Neural cell (in vitro differentiated cells): ENCODE measurements at regions not wholly inside any gene's neighbourhood (a gene's known extent, or its start where the extent isn't known, plus 50 kb on each side); places are given as distances from the start of the nearest gene placed in this dataset.

Experiments
- H2AFZ ChIP-seq: fragments of 200-600, 300-800 bp; sonication (generic), shearing (Covaris generic); 2 replicates; pipeline ENCODE4 v1.6.0; 2014; ENCODE audit warnings: low read depth, mild to moderate bottlenecking, antibody characterized with exemption, low read length, moderate library complexity
- H3F3A ChIP-seq: fragments of 200-600 bp; shearing (Covaris generic); 2 replicates; pipeline ENCODE4 v1.6.1; 2016; ENCODE audit warnings: mild to moderate bottlenecking, moderate library complexity, mixed read lengths, antibody characterized with exemption, low read length; ENCODE audit not compliant: insufficient read depth, poor library complexity, severe bottlenecking
- H3K27ac ChIP-seq: fragments of 200-600, 300-800 bp; sonication (generic), shearing (Covaris generic); 2 replicates; pipeline ENCODE4 v1.5.1; 2014; ENCODE audit warnings: mild to moderate bottlenecking, low read length, moderate library complexity
- H3K27me3 ChIP-seq: fragments of 300-800, 200-600 bp; sonication (generic), shearing (Covaris generic); 2 replicates; pipeline ENCODE4 v1.6.0; 2014; ENCODE audit warnings: mild to moderate bottlenecking, low read depth, low read length, moderate library complexity; ENCODE audit not compliant: insufficient read depth
- H3K36me3 ChIP-seq: fragments of 300-800, 200-600 bp; sonication (generic), shearing (Covaris generic); 2 replicates; pipeline ENCODE4 v1.5.1; 2014; ENCODE audit warnings: mild to moderate bottlenecking, antibody characterized with exemption, low read length, moderate library complexity; ENCODE audit not compliant: insufficient read depth
- H3K4me2 ChIP-seq: fragments of 300-800, 200-600 bp; sonication (generic), shearing (Covaris generic); 2 replicates; pipeline ENCODE4 v1.6.0; 2014; ENCODE audit warnings: mild to moderate bottlenecking, low read length
- H3K4me3 ChIP-seq: fragments of 300-800, 200-600 bp; sonication (generic), shearing (Covaris generic); 2 replicates; pipeline ENCODE4 v1.5.1; 2014; ENCODE audit warnings: mild to moderate bottlenecking, low read length, moderate library complexity
- H3K79me2 ChIP-seq: fragments of 200-600 bp; shearing (Covaris generic); replicated peaks from 2 replicates; pipeline ENCODE4 v1.6.0; 2014; ENCODE audit warnings: mild to moderate bottlenecking, low read length, moderate library complexity; ENCODE audit not compliant: insufficient read depth
- H3K9ac ChIP-seq: fragments of 300-800, 200-600 bp; sonication (generic), shearing (Covaris generic); 2 replicates; pipeline ENCODE4 v1.6.1; 2016; ENCODE audit warnings: mild to moderate bottlenecking, low read length, mixed read lengths
- H3K9me2 ChIP-seq: fragments of 200-600 bp; shearing (Covaris generic); 2 replicates; pipeline ENCODE4 v1.6.1; 2016; ENCODE audit warnings: mild to moderate bottlenecking, low read length, mixed read lengths; ENCODE audit not compliant: insufficient read depth
- H3K9me3 ChIP-seq: fragments of 200-600, 300-800 bp; sonication (generic), shearing (Covaris generic); 2 replicates; pipeline ENCODE4 v1.6.1; 2016; ENCODE audit warnings: mild to moderate bottlenecking, mixed run types, low read length, moderate library complexity, mixed read lengths
- H4K20me1 ChIP-seq: fragments of 200-600 bp; shearing (Covaris generic); 2 replicates; pipeline ENCODE4 v1.6.1; 2016; ENCODE audit warnings: mild to moderate bottlenecking, mixed run types; ENCODE audit not compliant: insufficient read depth
- CTCF ChIP-seq: fragments of 450-650 bp; IDR thresholded peaks from 2 replicates; pipeline ENCODE4 v1.5.1; 2014; ENCODE audit warnings: antibody characterized with exemption, mild to moderate bottlenecking, moderate library complexity; ENCODE audit not compliant: poor library complexity, severe bottlenecking
- EP300 ChIP-seq: fragments of 450-650 bp; conservative IDR thresholded peaks from 2 replicates; pipeline ENCODE4 v1.6.1; 2014; ENCODE audit warnings: antibody characterized with exemption, mild to moderate bottlenecking, moderate library complexity; ENCODE audit not compliant: poor library complexity, severe bottlenecking
- EZH2 ChIP-seq: fragments of 200-600, 300-800 bp; shearing (Covaris generic), sonication (generic); IDR thresholded peaks from 2 replicates; pipeline ENCODE4 v1.6.1; 2014; ENCODE audit warnings: antibody characterized with exemption, low read length, borderline replicate concordance, mild to moderate bottlenecking; ENCODE audit not compliant: insufficient read depth, poor library complexity, severe bottlenecking
- MXI1 ChIP-seq: fragments of 450-650 bp; conservative IDR thresholded peaks from 2 replicates; pipeline ENCODE4 v1.6.1; 2014; ENCODE audit warnings: antibody characterized with exemption, mild to moderate bottlenecking; ENCODE audit not compliant: poor library complexity, severe bottlenecking
- POLR2AphosphoS5 ChIP-seq: IDR thresholded peaks from 2 replicates; pipeline ENCODE4 v1.6.1; 2012
- RAD21 ChIP-seq: fragments of 450-650 bp; conservative IDR thresholded peaks from 2 replicates; pipeline ENCODE4 v1.6.1; 2014; ENCODE audit warnings: antibody characterized with exemption, mild to moderate bottlenecking, moderate library complexity
- REST ChIP-seq: IDR thresholded peaks from 2 replicates; pipeline ENCODE4 v1.6.1; 2012; ENCODE audit warnings: borderline replicate concordance
- SMC3 ChIP-seq: fragments of 450-650 bp; conservative IDR thresholded peaks from 2 replicates; pipeline ENCODE4 v1.6.1; 2014; ENCODE audit warnings: antibody characterized with exemption, mild to moderate bottlenecking, moderate library complexity; ENCODE audit not compliant: poor library complexity
- TAF1 ChIP-seq: IDR thresholded peaks from 2 replicates; pipeline ENCODE4 v1.6.1; 2012; ENCODE audit warnings: low read depth

- H3K27me3 ChIP-seq = no peaks in the 10 kb centered on the region
- H3K9me3 ChIP-seq = no peaks in the 10 kb centered on the region
- no peaks in the 10 kb centered on the region for H3K79me2 ChIP-seq
- H4K20me1 ChIP-seq = no peaks in the 10 kb centered on the region
- no peak overlapping the region for H3K4me2 ChIP-seq
- no peak overlapping the region for H2AFZ ChIP-seq
- no peak overlapping the region for H3K27ac ChIP-seq
- no peak overlapping the region for H3K4me3 ChIP-seq
- no peak overlapping the region for H3K9ac ChIP-seq
- H3F3A ChIP-seq = no peaks in the 10 kb centered on the region
- TF ChIP-seq POLR2AphosphoS5 (no peak), RAD21 (no peak), CTCF (no peak), MXI1 (no peak), SMC3 (no peak), EZH2 (no peak), TAF1 (no peak), EP300 (no peak), REST (no peak)
- H3K36me3 ChIP-seq = no peaks in the 10 kb centered on the region
- H3K9me2 ChIP-seq = no peaks in the 10 kb centered on the region
These were observed 57.9 kb upstream of the EPHA6 start for GRCh38 chr3:96756516-96756915.

GRCh38 chr3:96760956-96761355 is 53.4 kb upstream of the EPHA6 start:
- no peak for TF ChIP-seq SMC3
- no peak for TF ChIP-seq CTCF
- TF ChIP-seq TAF1 = no peak
- TF ChIP-seq EP300 = no peak
- TF ChIP-seq MXI1 = no peak
- no peak for TF ChIP-seq REST
- no peak for TF ChIP-seq EZH2
- TF ChIP-seq POLR2AphosphoS5 = no peak
- no peak for TF ChIP-seq RAD21

More at GRCh38 chr3:96760956-96761355, 53.4 kb upstream of the EPHA6 start:
- H3K36me3 ChIP-seq = no peaks in the 10 kb centered on the region
- no peak overlapping the region for H3K4me2 ChIP-seq
- no peak overlapping the region for H3K4me3 ChIP-seq
- no peak overlapping the region for H3K27ac ChIP-seq
- no peaks in the 10 kb centered on the region for H4K20me1 ChIP-seq
- H3F3A ChIP-seq = no peaks in the 10 kb centered on the region
- no peak overlapping the region for H3K9ac ChIP-seq
- H3K79me2 ChIP-seq = no peaks in the 10 kb centered on the region
- H3K27me3 ChIP-seq = no peaks in the 10 kb centered on the region
- no peak overlapping the region for H2AFZ ChIP-seq
- no peaks in the 10 kb centered on the region for H3K9me3 ChIP-seq
- no peaks in the 10 kb centered on the region for H3K9me2 ChIP-seq
